GM18505 (cell line): ENCODE measurements at regions not wholly inside any gene's neighbourhood (a gene's known extent, or its start where the extent isn't known, plus 50 kb on each side); places are given as distances from the start of the nearest gene placed in this dataset.

Experiments used
- ATAC-seq: cut with Tn5 transposase; IDR thresholded peaks from one replicate; pipeline ENCODE4 v1.9.1; 2021; ENCODE audit not compliant: unreplicated experiment
- POLR2A ChIP-seq: IDR thresholded peaks from 4 replicates; pipeline ENCODE4 v1.6.1; 2011; ENCODE audit warnings: borderline replicate concordance; ENCODE audit not compliant: insufficient read depth, insufficient read length; ENCODE audit errors: extremely low read depth

- TF ChIP-seq POLR2A, result no peak
- no peak for ATAC-seq
Observed at GRCh38 chr7:88495881-88496725, 189.4 kb upstream of the STEAP4 start.

GRCh38 chr7:88492153-88492552 is 185.5 kb upstream of the STEAP4 start:
- no peak for TF ChIP-seq POLR2A

GRCh38 chr7:88490874-88491273 is 184.2 kb upstream of the STEAP4 start:
- no peak for TF ChIP-seq POLR2A
- no peak for ATAC-seq

More at GRCh38 chr7:88492153-88492552, 185.5 kb upstream of the STEAP4 start:
- no peak for ATAC-seq

- ATAC-seq, result no peak
- no peak for TF ChIP-seq POLR2A
Observed at GRCh38 chr7:88490161-88490560, 183.5 kb upstream of the STEAP4 start.

- TF ChIP-seq POLR2A, result no peak
- no peak for ATAC-seq
Observed at GRCh38 chr7:88485821-88486220, 179.1 kb upstream of the STEAP4 start.

GRCh38 chr7:88484551-88484950 is 177.9 kb upstream of the STEAP4 start:
- TF ChIP-seq POLR2A, result no peak
- ATAC-seq, result no peak

GRCh38 chr7:88480896-88481295 is 174.2 kb upstream of the STEAP4 start:
- TF ChIP-seq POLR2A, result no peak
- ATAC-seq, result no peak

- ATAC-seq, result no peak
- TF ChIP-seq POLR2A, result no peak
Observed at GRCh38 chr7:88480271-88480670, 173.6 kb upstream of the STEAP4 start.

- TF ChIP-seq POLR2A, result no peak
- no peak for ATAC-seq
Observed at GRCh38 chr7:88477976-88478375, 171.3 kb upstream of the STEAP4 start.

- ATAC-seq, result no peak
- no peak for TF ChIP-seq POLR2A
Observed at GRCh38 chr7:88465600-88465999, 158.9 kb upstream of the STEAP4 start.

GRCh38 chr7:88462799-88463198 is 156.1 kb upstream of the STEAP4 start:
- no peak for ATAC-seq
- no peak for TF ChIP-seq POLR2A

GRCh38 chr7:88460650-88461049 is 154.0 kb upstream of the STEAP4 start:
- no peak for TF ChIP-seq POLR2A
- no peak for ATAC-seq

GRCh38 chr7:88458946-88459345 is 152.3 kb upstream of the STEAP4 start:
- ATAC-seq, result no peak

GRCh38 chr7:88458279-88458678 is 151.6 kb upstream of the STEAP4 start:
- ATAC-seq, result no peak
- TF ChIP-seq POLR2A, result no peak

More at GRCh38 chr7:88458946-88459345, 152.3 kb upstream of the STEAP4 start:
- TF ChIP-seq POLR2A, result no peak

GRCh38 chr7:88457320-88457719 is 150.6 kb upstream of the STEAP4 start:
- ATAC-seq, result no peak
- TF ChIP-seq POLR2A, result no peak

GRCh38 chr7:88456490-88456889 is 149.8 kb upstream of the STEAP4 start:
- no peak for TF ChIP-seq POLR2A
- ATAC-seq, result no peak

GRCh38 chr7:88455696-88456095 is 149.0 kb upstream of the STEAP4 start:
- no peak for TF ChIP-seq POLR2A
- ATAC-seq, result no peak
